Smooth muscle cell (in vitro differentiated cells): ENCODE measurements at regions not wholly inside any gene's neighbourhood (a gene's known extent, or its start where the extent isn't known, plus 50 kb on each side); places are given as distances from the start of the nearest gene placed in this dataset.

Experiments used
- DNase-seq: peaks from one replicate; lab custom pipeline; 2025; ENCODE audit not compliant: unreplicated experiment; lab: John Stamatoyannopoulos, UW
- H2AFZ ChIP-seq: fragments of 200-600 bp; sonication (generic); 2 replicates; pipeline ENCODE4 v1.6.0; 2016; ENCODE audit warnings: antibody characterized with exemption, low read depth, mild to moderate bottlenecking
- H3F3A ChIP-seq: fragments of 200-600 bp; sonication (generic); 2 replicates; pipeline ENCODE4 v1.6.0; 2017; ENCODE audit warnings: antibody characterized with exemption, low read depth
- H3K27ac ChIP-seq: fragments of 200-600 bp; sonication (generic); 2 replicates; pipeline ENCODE4 v1.5.1; 2016; ENCODE audit warnings: low read depth, mild to moderate bottlenecking
- H3K27me3 ChIP-seq: fragments of 200-600 bp; sonication (generic); 2 replicates; pipeline ENCODE4 v1.6.1; 2016; ENCODE audit warnings: low read depth, mild to moderate bottlenecking
- H3K36me3 ChIP-seq: fragments of 200-600 bp; sonication (generic); 2 replicates; pipeline ENCODE4 v1.5.1; 2016; ENCODE audit warnings: low read depth
- H3K4me1 ChIP-seq: fragments of 200-600 bp; sonication (generic); 2 replicates; pipeline ENCODE4 v1.5.1; 2016; ENCODE audit warnings: low read depth
- H3K4me2 ChIP-seq: fragments of 200-600 bp; sonication (generic); 2 replicates; pipeline ENCODE4 v1.6.0; 2016; ENCODE audit warnings: mild to moderate bottlenecking
- H3K4me3 ChIP-seq: fragments of 200-600 bp; sonication (generic); 2 replicates; pipeline ENCODE4 v1.5.1; 2016; ENCODE audit warnings: mild to moderate bottlenecking
- H3K79me2 ChIP-seq: fragments of 200-600 bp; sonication (generic); 2 replicates; pipeline ENCODE4 v1.6.0; 2016; ENCODE audit warnings: low read depth, mild to moderate bottlenecking
- H3K9ac ChIP-seq: fragments of 200-600 bp; sonication (generic); 2 replicates; pipeline ENCODE4 v1.6.0; 2016; ENCODE audit warnings: low read depth
- H3K9me3 ChIP-seq: fragments of 200-600 bp; sonication (generic); replicated peaks from 2 replicates; pipeline ENCODE4 v1.5.1; 2016; ENCODE audit warnings: low read depth
- H4K20me1 ChIP-seq: fragments of 200-600 bp; sonication (generic); 2 replicates; pipeline ENCODE4 v1.6.0; 2016; ENCODE audit warnings: low read depth
- WGBS: methylation state at CpG from one replicate; pipeline ENCODE4 v1.1.7; 2016; ENCODE audit warnings: low lambda C conversion rate; 5-methylcytosine and 5-hydroxymethylcytosine counted together
- TF ChIP-seq, protein P1 (sequence below): fragments of 200-600 bp; sonication (generic); IDR thresholded peaks from 2 replicates; pipeline ENCODE4 v1.5.1; 2017; ENCODE audit warnings: borderline replicate concordance, mild to moderate bottlenecking, antibody characterized with exemption; ENCODE audit not compliant: insufficient read depth, poor library complexity, severe bottlenecking

DNA sequence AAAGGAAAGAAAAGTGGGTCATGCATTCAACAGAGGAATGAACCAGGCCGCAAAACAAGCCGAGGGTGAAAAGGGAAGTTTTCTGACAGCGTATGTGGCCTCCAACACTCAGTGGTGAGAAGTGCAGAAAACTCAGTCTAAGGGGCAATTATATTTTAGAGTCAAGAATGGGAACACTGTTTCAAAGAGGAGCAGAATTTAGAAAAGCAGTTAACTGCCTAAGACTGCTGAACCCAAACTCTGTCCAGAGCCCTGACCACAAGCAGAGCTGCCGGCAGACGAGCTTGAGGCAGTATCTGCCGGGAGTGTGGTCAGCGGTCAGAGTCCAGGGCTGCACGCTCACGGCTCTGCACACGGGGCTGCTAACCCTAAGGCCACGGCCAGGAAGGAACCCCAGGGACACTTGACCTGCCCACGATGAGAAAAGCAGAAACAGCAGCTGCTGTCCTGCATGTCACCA is 347.0 kb upstream of the ID2 start:
- Histone ChIP-seq H3F3A (no peaks in the 10 kb centered on the region), H3K9me3 (no peaks in the 10 kb centered on the region), H3K27ac (no peak overlapping the region), H3K27me3 (no peaks in the 10 kb centered on the region), H4K20me1 (no peaks in the 10 kb centered on the region), H3K79me2 (no peaks in the 10 kb centered on the region), H3K4me1 (no peaks in the 10 kb centered on the region), H2AFZ (no peak overlapping the region), H3K4me2 (no peak overlapping the region), H3K9ac (no peak overlapping the region), H3K36me3 (no peaks in the 10 kb centered on the region), H3K4me3 (no peak overlapping the region)
- no peak for DNase-seq
- 83% methylated on average over 12 of the region's 12 CpGs for WGBS
- TF ChIP-seq, protein P1, sequence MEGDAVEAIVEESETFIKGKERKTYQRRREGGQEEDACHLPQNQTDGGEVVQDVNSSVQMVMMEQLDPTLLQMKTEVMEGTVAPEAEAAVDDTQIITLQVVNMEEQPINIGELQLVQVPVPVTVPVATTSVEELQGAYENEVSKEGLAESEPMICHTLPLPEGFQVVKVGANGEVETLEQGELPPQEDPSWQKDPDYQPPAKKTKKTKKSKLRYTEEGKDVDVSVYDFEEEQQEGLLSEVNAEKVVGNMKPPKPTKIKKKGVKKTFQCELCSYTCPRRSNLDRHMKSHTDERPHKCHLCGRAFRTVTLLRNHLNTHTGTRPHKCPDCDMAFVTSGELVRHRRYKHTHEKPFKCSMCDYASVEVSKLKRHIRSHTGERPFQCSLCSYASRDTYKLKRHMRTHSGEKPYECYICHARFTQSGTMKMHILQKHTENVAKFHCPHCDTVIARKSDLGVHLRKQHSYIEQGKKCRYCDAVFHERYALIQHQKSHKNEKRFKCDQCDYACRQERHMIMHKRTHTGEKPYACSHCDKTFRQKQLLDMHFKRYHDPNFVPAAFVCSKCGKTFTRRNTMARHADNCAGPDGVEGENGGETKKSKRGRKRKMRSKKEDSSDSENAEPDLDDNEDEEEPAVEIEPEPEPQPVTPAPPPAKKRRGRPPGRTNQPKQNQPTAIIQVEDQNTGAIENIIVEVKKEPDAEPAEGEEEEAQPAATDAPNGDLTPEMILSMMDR, result no peak

DNA sequence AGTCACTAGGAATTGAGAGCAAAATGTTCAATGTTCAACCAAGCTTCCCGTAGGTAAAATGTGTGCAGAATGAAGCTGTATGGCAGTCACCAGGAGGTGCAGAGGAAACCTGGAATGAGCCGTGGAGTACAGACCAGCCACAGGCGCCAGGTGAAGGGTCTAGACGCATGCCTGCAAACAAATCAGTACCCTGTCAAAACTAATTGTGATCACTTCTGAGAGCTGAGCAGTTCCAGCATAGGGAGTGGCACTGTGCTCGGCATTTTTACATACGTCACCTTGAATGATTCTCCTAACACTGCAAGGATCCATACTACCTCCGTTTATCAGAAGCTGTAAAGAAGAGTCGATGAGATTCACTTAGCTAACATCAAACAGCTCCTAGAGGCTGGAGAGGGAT is 346.1 kb upstream of the ID2 start:
- no peak overlapping the region for H3K4me3 ChIP-seq
- H3K27ac ChIP-seq, result no peak overlapping the region
- TF ChIP-seq, protein P1, result no peak
- no peaks in the 10 kb centered on the region for H4K20me1 ChIP-seq
- H3K36me3 ChIP-seq, result no peaks in the 10 kb centered on the region
- H3K4me1 ChIP-seq, result no peaks in the 10 kb centered on the region
- H3K4me2 ChIP-seq, result no peak overlapping the region
- H3K79me2 ChIP-seq, result no peaks in the 10 kb centered on the region
- no peaks in the 10 kb centered on the region for H3K9me3 ChIP-seq
- no peak for DNase-seq
- no peaks in the 10 kb centered on the region for H3K27me3 ChIP-seq
- 95% methylated on average over 8 of the region's 8 CpGs for WGBS
- H3K9ac ChIP-seq, result no peak overlapping the region
- no peak overlapping the region for H2AFZ ChIP-seq
- no peaks in the 10 kb centered on the region for H3F3A ChIP-seq

DNA sequence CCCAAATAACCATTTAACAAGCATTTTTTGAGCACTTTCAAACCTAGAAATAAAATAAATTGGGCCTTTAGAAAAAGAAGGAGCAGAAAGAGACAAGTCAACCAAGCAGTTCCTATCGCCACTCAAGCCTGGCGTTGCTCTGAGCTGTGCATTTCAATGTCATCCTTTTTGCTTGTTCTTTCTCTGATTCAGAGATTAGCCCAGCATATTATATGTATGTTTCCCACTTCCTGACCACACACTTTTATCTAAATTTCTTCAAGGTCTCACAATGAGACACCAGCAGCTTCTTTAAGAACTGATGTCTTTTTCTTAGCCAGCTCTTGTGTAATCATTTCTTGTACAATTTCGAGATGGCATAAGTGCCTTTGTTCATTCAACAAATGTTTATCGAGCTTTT is 344.5 kb upstream of the ID2 start:
- no peak overlapping the region for H3K4me3 ChIP-seq
- H3K4me1 ChIP-seq, result no peaks in the 10 kb centered on the region
- no peaks in the 10 kb centered on the region for H3F3A ChIP-seq
- no peaks in the 10 kb centered on the region for H3K79me2 ChIP-seq
- no peak overlapping the region for H2AFZ ChIP-seq
- H3K27ac ChIP-seq, result no peak overlapping the region
- no peaks in the 10 kb centered on the region for H3K9me3 ChIP-seq
- H4K20me1 ChIP-seq, result no peaks in the 10 kb centered on the region
- TF ChIP-seq, protein P1, result no peak
- DNase-seq, result no peak
- H3K9ac ChIP-seq, result no peak overlapping the region
- no peaks in the 10 kb centered on the region for H3K27me3 ChIP-seq
- 95% methylated on average over 4 of the region's 4 CpGs for WGBS
- no peaks in the 10 kb centered on the region for H3K36me3 ChIP-seq
- H3K4me2 ChIP-seq, result no peak overlapping the region

DNA sequence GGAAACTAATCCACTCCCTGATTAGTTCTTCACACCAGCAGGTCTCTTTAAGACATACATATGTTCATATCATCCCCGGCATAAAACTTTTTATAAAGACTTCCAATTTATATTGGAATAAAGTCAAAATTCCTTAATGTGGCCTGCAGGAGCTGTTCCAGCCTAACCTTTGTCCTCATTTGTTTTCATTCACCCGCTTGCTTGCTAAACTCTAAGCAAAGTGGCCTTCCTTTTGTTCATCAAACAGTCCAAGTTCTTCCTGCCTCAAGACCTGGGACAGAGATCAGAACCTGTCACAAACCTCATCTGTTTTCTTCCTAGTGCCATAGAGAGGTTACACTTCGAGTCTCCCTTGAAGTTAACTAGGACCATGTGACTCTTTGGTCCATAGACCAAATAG is 339.4 kb upstream of the ID2 start:
- 94% methylated on average over 3 of the region's 3 CpGs for WGBS
- DNase-seq, result no peak
- Histone ChIP-seq H3K27ac (no peak overlapping the region), H4K20me1 (no peaks in the 10 kb centered on the region), H3K36me3 (no peaks in the 10 kb centered on the region), H3K27me3 (no peaks in the 10 kb centered on the region), H3K4me3 (no peak overlapping the region), H2AFZ (no peak overlapping the region), H3F3A (no peaks in the 10 kb centered on the region), H3K9me3 (no peaks in the 10 kb centered on the region), H3K4me2 (no peak overlapping the region), H3K79me2 (no peaks in the 10 kb centered on the region), H3K9ac (no peak overlapping the region), H3K4me1 (no peaks in the 10 kb centered on the region)
- TF ChIP-seq, protein P1, result no peak
